ENCODE measurements at regions not wholly inside any gene's neighbourhood (a gene's known extent, or its start where the extent isn't known, plus 50 kb on each side); places are given as distances from the start of the nearest gene placed in this dataset.

DNA sequence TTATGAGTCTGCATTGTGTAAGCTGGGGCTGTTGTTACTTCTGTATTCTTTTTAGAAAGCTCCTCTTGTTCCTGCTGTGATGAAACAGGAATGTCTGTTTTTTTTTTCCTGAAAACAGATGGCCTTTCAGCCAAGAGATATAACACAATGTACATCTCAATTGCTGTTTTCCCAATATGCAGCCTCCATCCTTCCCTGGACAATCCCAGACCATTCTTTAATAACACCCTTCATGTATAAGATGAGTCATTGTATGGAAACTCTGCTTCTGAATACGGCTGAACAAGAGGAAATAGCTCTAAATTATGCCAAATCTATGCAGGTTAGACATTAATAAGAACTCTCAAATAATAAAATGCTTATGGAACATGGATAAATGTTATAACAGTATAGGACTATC is 60.2 kb upstream of the LRRC4C start:
- intact Hi-C loops (cut with micrococcal nuclease) = no loop called here
- H3K27ac Mint-ChIP-seq = no peak overlapping the region
- Histone ChIP-seq H3K4me3 (ENCODE audit: low read length) (no peak overlapping the region), H3K27me3 (ENCODE audit: control insufficient read depth in 2 of 2, insufficient read depth in 2 of 2, low read length in 2 of 2) (no peaks in the 10 kb centered on the region), H3K36me3 (ENCODE audit: control insufficient read depth in 2 of 3, insufficient read depth in 3 of 3, low read length in 3 of 3) (no peaks in the 10 kb centered on the region), H3K27ac (ENCODE audit: low read depth, low read length) (no peak overlapping the region), H3K9me3 (ENCODE audit: control insufficient read depth in 2 of 3, low read length in 3 of 3) (no peaks in the 10 kb centered on the region), H3K4me1 (ENCODE audit: control insufficient read depth in 2 of 2, insufficient read depth in 2 of 2, low read length in 2 of 2) (no peaks in the 10 kb centered on the region)
- no peak for ATAC-seq
- no peak for DNase-seq
- peaks cover 0 to 8% (median 3%) of the 10 kb centered on the region in 11 donors for H3K9me3 Mint-ChIP-seq
- H3K4me3 Mint-ChIP-seq = no peak overlapping the region
- ChIA-PET POLR2A (no interaction called here), CTCF (no interaction called here)
- no peaks in the 10 kb centered on the region for H3K36me3 Mint-ChIP-seq
- H3K4me1 Mint-ChIP-seq = no peaks in the 10 kb centered on the region
- no peaks in the 10 kb centered on the region for H3K27me3 Mint-ChIP-seq

DNA sequence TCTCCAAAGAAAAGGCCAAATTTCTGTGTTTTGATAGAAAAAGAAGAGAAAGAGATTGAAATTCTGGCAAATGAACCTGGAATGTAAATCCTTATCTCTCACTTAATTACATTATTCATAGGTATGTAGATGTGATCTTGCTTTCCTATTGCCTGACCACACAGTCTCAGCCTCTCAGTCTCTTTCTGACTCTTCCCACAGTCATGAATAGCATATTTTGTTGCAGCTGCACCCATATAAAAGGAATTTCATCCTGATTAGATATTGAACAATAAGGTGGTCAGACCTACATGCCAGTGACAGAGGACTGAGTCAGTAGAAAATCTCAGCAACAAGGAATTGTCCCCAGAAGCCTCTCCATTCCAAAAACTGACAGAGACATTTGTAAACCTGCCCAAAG is 62.9 kb upstream of the LRRC4C start:
- H3K4me1 Mint-ChIP-seq = no peaks in the 10 kb centered on the region
- no peaks in the 10 kb centered on the region for H3K27me3 Mint-ChIP-seq
- no peak overlapping the region for H3K4me3 ChIP-seq (ENCODE audit: low read length)
- H3K27ac Mint-ChIP-seq = no peak overlapping the region
- ATAC-seq (no peak), DNase-seq (no peak)
- no peaks in the 10 kb centered on the region for H3K36me3 ChIP-seq (ENCODE audit: control insufficient read depth in 2 of 3, insufficient read depth in 3 of 3, low read length in 3 of 3)
- no peaks in the 10 kb centered on the region for H3K36me3 Mint-ChIP-seq
- no peak overlapping the region for H3K4me3 Mint-ChIP-seq
- intact Hi-C loops (cut with micrococcal nuclease) = no loop called here
- no peak overlapping the region for H3K27ac ChIP-seq (ENCODE audit: low read depth, low read length)
- H3K9me3 Mint-ChIP-seq = peaks cover 0 to 9% (median 3%) of the 10 kb centered on the region in 11 donors
- ChIA-PET POLR2A (no interaction called here), CTCF (no interaction called here)
- H3K4me1 ChIP-seq (ENCODE audit: control insufficient read depth in 2 of 2, insufficient read depth in 2 of 2, low read length in 2 of 2) = no peaks in the 10 kb centered on the region
- H3K9me3 ChIP-seq (ENCODE audit: control insufficient read depth in 2 of 3, low read length in 3 of 3) = no peaks in the 10 kb centered on the region
- H3K27me3 ChIP-seq (ENCODE audit: control insufficient read depth in 2 of 2, insufficient read depth in 2 of 2, low read length in 2 of 2) = no peaks in the 10 kb centered on the region

DNA sequence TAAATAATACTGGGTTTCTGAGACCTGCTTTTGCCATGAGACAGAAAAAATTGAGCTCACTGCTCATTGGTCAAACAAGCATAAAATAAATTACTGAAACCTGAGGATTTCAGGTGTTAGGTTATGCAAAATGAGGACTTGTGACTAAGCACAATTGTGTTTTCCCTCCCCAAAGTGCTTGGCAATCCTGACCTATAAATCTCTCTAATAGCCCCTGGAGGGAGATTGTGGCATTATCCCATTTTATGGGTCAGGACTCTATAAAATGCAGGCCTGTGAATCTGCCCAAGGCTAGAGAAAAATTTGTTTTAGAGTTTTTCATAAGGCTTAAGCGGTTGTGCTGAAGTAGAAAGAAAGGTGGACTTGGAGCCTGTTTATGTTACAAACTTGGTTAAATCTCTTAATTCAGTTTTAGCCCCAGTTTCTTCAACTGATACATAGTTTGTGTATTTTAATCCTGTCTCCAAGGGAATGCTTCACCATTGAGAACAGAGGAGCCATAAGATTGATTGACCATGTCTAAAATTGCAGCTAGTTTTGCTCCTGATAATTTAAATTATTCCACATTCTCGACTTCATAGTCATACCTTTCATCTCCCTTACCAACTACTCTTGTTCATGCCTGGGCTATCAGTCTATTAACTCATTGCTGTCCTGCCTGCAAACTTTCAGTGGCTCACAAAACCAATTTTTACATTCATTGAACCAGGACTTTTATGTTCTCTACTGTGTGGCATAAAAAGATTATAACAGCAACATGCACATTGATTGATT is 63.6 kb upstream of the LRRC4C start:
- ATAC-seq (no peak), DNase-seq (no peak)
- Histone ChIP-seq H3K4me3 (ENCODE audit: low read length) (no peak overlapping the region), H3K9me3 (ENCODE audit: control insufficient read depth in 2 of 3, low read length in 3 of 3) (no peaks in the 10 kb centered on the region), H3K4me1 (ENCODE audit: control insufficient read depth in 2 of 2, insufficient read depth in 2 of 2, low read length in 2 of 2) (no peaks in the 10 kb centered on the region), H3K27me3 (ENCODE audit: control insufficient read depth in 2 of 2, insufficient read depth in 2 of 2, low read length in 2 of 2) (no peaks in the 10 kb centered on the region), H3K27ac (ENCODE audit: low read depth, low read length) (no peak overlapping the region), H3K36me3 (ENCODE audit: control insufficient read depth in 2 of 3, insufficient read depth in 3 of 3, low read length in 3 of 3) (no peaks in the 10 kb centered on the region)
- ChIA-PET POLR2A (no interaction called here), CTCF (no interaction called here)
- H3K4me3 Mint-ChIP-seq = no peak overlapping the region
- H3K4me1 Mint-ChIP-seq = no peaks in the 10 kb centered on the region
- H3K27ac Mint-ChIP-seq = no peak overlapping the region
- H3K36me3 Mint-ChIP-seq = no peaks in the 10 kb centered on the region
- H3K9me3 Mint-ChIP-seq = peaks cover 0 to 9% (median 3%) of the 10 kb centered on the region in 11 donors
- intact Hi-C loops (cut with micrococcal nuclease) = no loop called here
- no peaks in the 10 kb centered on the region for H3K27me3 Mint-ChIP-seq

DNA sequence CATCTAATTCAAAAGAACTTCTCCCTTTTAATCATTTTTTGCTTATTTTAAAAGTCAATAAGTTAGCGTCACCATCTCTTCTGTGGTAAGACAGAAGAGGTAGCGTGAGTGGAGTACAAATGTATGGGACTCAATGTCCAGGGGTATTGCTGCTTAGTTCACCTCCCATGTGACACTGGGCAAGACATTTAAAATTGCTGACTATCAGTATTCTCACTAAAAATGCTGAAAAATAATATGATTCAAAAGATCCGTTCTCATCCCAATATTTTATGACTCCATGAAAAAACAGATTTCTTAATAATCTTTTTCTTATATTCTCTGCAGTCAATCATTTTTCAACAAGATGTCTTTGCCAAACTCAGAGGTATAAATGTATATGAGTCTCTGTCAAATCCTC is 68.1 kb upstream of the LRRC4C start:
- no peaks in the 10 kb centered on the region for H3K27me3 Mint-ChIP-seq
- no peaks in the 10 kb centered on the region for H3K9me3 ChIP-seq (ENCODE audit: control insufficient read depth in 2 of 3, low read length in 3 of 3)
- no peak for DNase-seq

DNA sequence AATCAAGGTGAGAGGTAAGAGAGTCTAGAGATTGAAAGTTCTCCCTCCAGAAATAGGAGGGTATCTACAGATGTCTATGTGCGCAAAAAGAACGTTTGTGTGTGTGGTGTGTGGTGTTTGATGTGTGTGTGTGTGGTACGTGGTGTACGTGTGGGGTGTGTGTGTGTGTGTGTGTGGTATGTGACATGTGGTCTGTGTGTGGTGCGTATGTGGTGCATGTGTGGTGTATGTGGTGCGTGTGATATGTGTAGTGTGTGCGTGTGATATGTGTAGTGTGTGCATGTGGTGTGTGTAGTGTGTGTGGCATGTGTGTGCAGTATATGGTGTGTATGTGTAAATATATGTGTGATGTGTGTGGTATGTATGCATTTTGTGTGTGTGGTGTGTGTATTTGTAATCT is 73.0 kb upstream of the LRRC4C start:
- no peaks in the 10 kb centered on the region for H3K27me3 ChIP-seq (ENCODE audit: control insufficient read depth in 2 of 2, insufficient read depth in 2 of 2, low read length in 2 of 2)
- no peaks in the 10 kb centered on the region for H3K4me1 Mint-ChIP-seq
- H3K4me1 ChIP-seq (ENCODE audit: control insufficient read depth in 2 of 2, insufficient read depth in 2 of 2, low read length in 2 of 2) = no peaks in the 10 kb centered on the region
- no peak overlapping the region for H3K4me3 Mint-ChIP-seq
- H3K36me3 Mint-ChIP-seq = no peaks in the 10 kb centered on the region
- peaks cover 0 to 6% (median 0%) of the 10 kb centered on the region in 3 experiments for H3K9me3 ChIP-seq (ENCODE audit: control insufficient read depth in 2 of 3, low read length in 3 of 3)
- CTCF ChIA-PET = no interaction called here
- H3K9me3 Mint-ChIP-seq = peaks cover 1 to 34% (median 12%) of the 10 kb centered on the region in 11 donors
- H3K27me3 Mint-ChIP-seq = no peaks in the 10 kb centered on the region
- H3K27ac Mint-ChIP-seq = no peak overlapping the region
- ATAC-seq (no peak), DNase-seq (no peak)
- no peak overlapping the region for H3K27ac ChIP-seq (ENCODE audit: low read depth, low read length)
- intact Hi-C loops (cut with micrococcal nuclease) = no loop called here
- H3K4me3 ChIP-seq (ENCODE audit: low read length) = no peak overlapping the region
- no peaks in the 10 kb centered on the region for H3K36me3 ChIP-seq (ENCODE audit: control insufficient read depth in 2 of 3, insufficient read depth in 3 of 3, low read length in 3 of 3)
- POLR2A ChIA-PET = no interaction called here

More for the DNA sequence above, 68.1 kb upstream of the LRRC4C start:
- H3K27ac Mint-ChIP-seq = no peak overlapping the region
- Histone ChIP-seq H3K4me3 (ENCODE audit: low read length) (no peak overlapping the region), H3K36me3 (ENCODE audit: control insufficient read depth in 2 of 3, insufficient read depth in 3 of 3, low read length in 3 of 3) (no peaks in the 10 kb centered on the region), H3K4me1 (ENCODE audit: control insufficient read depth in 2 of 2, insufficient read depth in 2 of 2, low read length in 2 of 2) (no peaks in the 10 kb centered on the region), H3K27ac (ENCODE audit: low read depth, low read length) (no peak overlapping the region), H3K27me3 (ENCODE audit: control insufficient read depth in 2 of 2, insufficient read depth in 2 of 2, low read length in 2 of 2) (no peaks in the 10 kb centered on the region)
- peaks cover 2 to 24% (median 9%) of the 10 kb centered on the region in 11 donors for H3K9me3 Mint-ChIP-seq
- H3K4me3 Mint-ChIP-seq = no peak overlapping the region
- POLR2A ChIA-PET = no interaction called here
- ATAC-seq = no peak
- H3K4me1 Mint-ChIP-seq = no peaks in the 10 kb centered on the region
- intact Hi-C loops (cut with micrococcal nuclease) = no loop called here
- no peaks in the 10 kb centered on the region for H3K36me3 Mint-ChIP-seq
- CTCF ChIA-PET = no interaction called here

DNA sequence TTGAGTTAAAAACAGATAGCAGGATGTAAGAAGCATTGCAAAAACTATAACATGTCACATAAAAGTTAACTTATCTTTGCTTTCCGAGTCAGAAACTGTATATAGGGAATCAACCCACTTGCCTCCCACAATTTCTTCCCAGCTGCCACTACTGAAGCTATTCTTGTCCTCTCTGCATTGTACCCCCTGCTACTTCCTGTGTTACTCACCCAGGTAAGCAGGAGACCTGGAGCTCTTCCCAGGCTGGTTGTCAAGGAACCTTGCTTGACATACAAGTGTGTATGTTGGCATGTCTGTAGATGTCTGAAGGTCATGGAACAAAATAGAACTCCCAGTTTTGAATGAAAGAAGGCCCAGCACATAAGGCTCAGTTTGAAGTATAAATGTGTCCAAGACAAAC is 74.3 kb upstream of the LRRC4C start:
- Histone ChIP-seq H3K27me3 (ENCODE audit: control insufficient read depth in 2 of 2, insufficient read depth in 2 of 2, low read length in 2 of 2) (no peaks in the 10 kb centered on the region), H3K9me3 (ENCODE audit: control insufficient read depth in 2 of 3, low read length in 3 of 3) (peaks cover 0 to 6% (median 0%) of the 10 kb centered on the region in 3 experiments), H3K27ac (ENCODE audit: low read depth, low read length) (no peak overlapping the region), H3K36me3 (ENCODE audit: control insufficient read depth in 2 of 3, insufficient read depth in 3 of 3, low read length in 3 of 3) (no peaks in the 10 kb centered on the region), H3K4me1 (ENCODE audit: control insufficient read depth in 2 of 2, insufficient read depth in 2 of 2, low read length in 2 of 2) (no peaks in the 10 kb centered on the region), H3K4me3 (ENCODE audit: low read length) (no peak overlapping the region)
- H3K4me1 Mint-ChIP-seq = no peaks in the 10 kb centered on the region
- intact Hi-C loops (cut with micrococcal nuclease) = no loop called here
- ATAC-seq = no peak
- H3K27me3 Mint-ChIP-seq = no peaks in the 10 kb centered on the region
- no peak overlapping the region for H3K27ac Mint-ChIP-seq
- H3K36me3 Mint-ChIP-seq = no peaks in the 10 kb centered on the region
- ChIA-PET CTCF (no interaction called here), POLR2A (no interaction called here)
- H3K9me3 Mint-ChIP-seq = peaks cover 1 to 36% (median 15%) of the 10 kb centered on the region in 11 donors
- H3K4me3 Mint-ChIP-seq = no peak overlapping the region
- no peak for DNase-seq

DNA sequence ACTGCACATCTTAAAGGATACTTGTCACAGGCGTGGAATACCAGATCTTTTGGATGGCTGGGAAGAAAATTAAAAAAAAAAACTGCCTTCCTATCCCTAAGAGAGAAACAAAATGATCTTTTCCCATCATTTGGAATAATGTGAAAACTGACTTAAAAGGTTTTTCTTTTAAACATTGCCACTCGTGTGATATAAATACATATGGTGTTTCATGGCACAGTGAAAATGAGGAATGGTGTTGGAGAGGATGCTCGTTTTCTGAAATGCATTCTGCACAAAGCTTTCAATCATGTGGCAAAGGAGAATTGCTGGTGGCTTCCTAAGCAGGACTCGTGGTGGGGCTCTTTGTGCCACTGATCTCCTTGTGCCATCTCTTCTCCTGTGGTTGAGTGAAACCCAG is 74.9 kb upstream of the LRRC4C start:
- H3K9me3 Mint-ChIP-seq = peaks cover 1 to 36% (median 13%) of the 10 kb centered on the region in 11 donors
- DNase-seq = no peak
- H3K27ac Mint-ChIP-seq = no peak overlapping the region
- no peaks in the 10 kb centered on the region for H3K27me3 ChIP-seq (ENCODE audit: control insufficient read depth in 2 of 2, insufficient read depth in 2 of 2, low read length in 2 of 2)
- POLR2A ChIA-PET = no interaction called here
- intact Hi-C loops (cut with micrococcal nuclease) = no loop called here
- H3K4me3 ChIP-seq (ENCODE audit: low read length) = no peak overlapping the region
- no peaks in the 10 kb centered on the region for H3K36me3 ChIP-seq (ENCODE audit: control insufficient read depth in 2 of 3, insufficient read depth in 3 of 3, low read length in 3 of 3)
- peaks cover 0 to 6% (median 0%) of the 10 kb centered on the region in 3 experiments for H3K9me3 ChIP-seq (ENCODE audit: control insufficient read depth in 2 of 3, low read length in 3 of 3)
- H3K4me3 Mint-ChIP-seq = no peak overlapping the region
- ATAC-seq = no peak
- H3K4me1 ChIP-seq (ENCODE audit: control insufficient read depth in 2 of 2, insufficient read depth in 2 of 2, low read length in 2 of 2) = no peaks in the 10 kb centered on the region
- no peaks in the 10 kb centered on the region for H3K27me3 Mint-ChIP-seq
- H3K4me1 Mint-ChIP-seq = no peaks in the 10 kb centered on the region
- H3K27ac ChIP-seq (ENCODE audit: low read depth, low read length) = no peak overlapping the region
- H3K36me3 Mint-ChIP-seq = no peaks in the 10 kb centered on the region
- CTCF ChIA-PET = no interaction called here

Measured in naive thymus-derived CD4-positive, alpha-beta T cell (primary cell).